ENCODE measurements at regions not wholly inside any gene's neighbourhood (a gene's known extent, or its start where the extent isn't known, plus 50 kb on each side); places are given as distances from the start of the nearest gene placed in this dataset.
A peak's percentile ranks its signal among the peaks of the same experiment; 100 is the strongest.

- no peak for DNase-seq (ENCODE audit: low read depth in 3 of 3)
Observed at GRCh38 chr10:4057021-4057420, 272.0 kb upstream of the KLF6 start.

- no peak for DNase-seq (ENCODE audit: low read depth in 3 of 3)
Observed at GRCh38 chr10:4054656-4055435, 269.8 kb upstream of the KLF6 start.

DNA sequence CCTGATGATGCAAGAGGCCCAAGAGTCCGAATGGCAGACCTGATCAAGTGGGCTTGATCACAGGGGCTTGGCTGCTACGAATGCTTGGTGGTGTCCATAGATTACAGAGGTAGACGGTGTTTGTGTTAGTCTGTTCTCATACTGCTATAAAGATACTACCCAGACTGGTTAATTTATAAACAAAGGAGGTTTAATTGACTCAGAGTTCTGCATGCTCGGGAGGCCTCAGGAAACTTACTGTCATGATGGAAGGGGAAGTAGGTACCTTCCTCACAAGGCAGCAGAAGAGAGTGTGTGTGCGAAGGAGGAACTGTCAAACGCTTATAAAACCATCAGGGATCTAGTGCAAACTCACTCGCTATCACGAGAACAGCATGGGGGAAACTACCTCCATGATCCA is 268.9 kb upstream of the KLF6 start:
- DNase-seq (ENCODE audit: low read depth in 3 of 3), result no peak

DNA sequence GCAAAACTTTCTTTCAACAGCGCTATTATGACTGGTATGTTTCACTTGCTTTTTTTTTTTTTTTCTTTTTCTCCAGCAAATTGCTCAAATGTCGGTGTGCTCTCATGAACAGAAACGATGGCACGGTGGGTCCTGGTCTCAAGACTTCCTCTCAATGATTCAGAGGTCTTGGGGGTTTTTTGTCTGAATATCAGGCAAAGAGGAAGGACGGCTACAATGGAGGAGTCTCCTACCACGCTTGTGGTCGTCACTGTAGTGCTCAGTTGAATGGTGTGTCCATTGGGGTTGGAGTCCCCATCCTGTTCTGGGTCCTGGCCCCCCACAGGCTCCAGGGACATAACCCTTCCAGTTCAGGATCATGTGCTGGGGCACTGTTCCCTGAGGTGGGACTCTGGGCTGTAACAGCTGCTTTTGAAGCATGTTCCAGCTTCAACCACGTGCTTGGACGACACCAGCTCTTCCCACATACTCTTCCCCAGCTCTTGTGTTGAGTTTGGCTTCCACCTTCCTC is 266.7 kb upstream of the KLF6 start:
- no peak for DNase-seq (ENCODE audit: low read depth in 3 of 3)

- DNase-seq (ENCODE audit: low read depth in 3 of 3), result no peak
Observed at GRCh38 chr10:4051011-4051640, 266.1 kb upstream of the KLF6 start.

DNA sequence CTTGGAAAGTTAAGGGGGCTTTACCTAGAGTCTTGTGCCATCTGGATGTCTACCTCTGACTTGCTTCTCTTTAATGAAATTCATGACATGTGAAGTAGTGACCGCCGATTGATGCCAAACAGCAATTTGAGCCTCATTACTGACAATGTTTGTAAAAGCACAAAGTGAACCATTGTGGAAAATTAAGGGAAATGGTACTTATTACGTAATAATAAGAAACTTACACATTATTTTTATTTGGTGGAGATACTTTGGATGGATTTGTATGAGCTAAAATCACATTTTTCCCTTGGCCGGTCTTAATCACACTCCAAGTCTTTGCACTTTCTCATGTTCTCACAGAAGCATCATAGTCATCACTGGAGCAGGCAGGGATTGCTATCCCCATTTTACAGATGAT is 265.1 kb upstream of the KLF6 start:
- DNase-seq (ENCODE audit: low read depth in 3 of 3), result no peak

DNA sequence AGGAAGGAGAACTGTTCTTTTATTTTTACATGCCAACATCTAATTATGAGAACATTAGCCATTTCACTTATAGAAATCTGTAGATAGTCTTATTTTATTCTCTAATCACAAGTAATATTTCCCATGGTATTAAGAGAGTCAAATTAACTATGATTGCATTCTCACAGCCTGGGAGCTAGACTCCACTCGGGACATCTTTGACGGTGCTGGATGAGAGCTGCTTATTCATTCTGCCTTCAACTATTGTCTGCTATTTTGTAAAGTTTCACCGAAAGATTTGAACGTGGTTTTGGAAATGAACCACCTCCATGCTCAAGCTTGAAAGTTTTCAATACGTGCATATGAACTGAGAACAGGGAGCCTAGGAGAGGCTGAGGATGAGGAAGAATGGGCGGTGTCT is 264.3 kb upstream of the KLF6 start:
- DNase-seq (ENCODE audit: low read depth in 3 of 3), result no peak

DNA sequence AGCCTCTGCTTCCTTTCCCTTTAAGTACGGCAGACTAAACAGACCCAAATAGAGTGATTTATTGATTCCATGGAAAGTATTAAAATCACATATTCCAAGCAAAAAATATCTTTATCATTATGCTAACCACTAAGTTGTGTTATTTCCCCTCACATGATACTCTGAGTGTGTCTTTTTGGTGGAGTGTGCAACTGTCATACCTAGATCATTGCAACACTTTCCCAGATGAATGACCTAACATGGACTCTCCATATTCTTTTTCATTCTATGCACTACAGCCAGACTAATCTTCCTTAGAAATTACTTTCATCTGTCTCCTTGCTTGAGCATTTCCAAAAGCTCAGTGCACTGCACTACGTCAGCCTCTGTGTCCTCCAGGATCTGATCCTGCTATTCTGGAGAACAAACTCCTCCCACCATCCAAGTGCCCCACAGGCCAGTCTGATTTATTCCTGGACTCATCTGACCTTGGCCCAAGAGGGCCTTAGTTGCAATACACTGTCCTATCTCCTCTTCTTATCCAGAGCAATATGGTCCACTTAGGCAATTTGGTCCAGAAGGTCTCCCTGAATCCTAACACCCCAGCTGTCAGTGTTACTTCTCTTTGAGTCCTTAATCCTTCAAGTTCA is 263.3 kb upstream of the KLF6 start:
- DNase-seq (ENCODE audit: low read depth in 3 of 3), result no peak

DNA sequence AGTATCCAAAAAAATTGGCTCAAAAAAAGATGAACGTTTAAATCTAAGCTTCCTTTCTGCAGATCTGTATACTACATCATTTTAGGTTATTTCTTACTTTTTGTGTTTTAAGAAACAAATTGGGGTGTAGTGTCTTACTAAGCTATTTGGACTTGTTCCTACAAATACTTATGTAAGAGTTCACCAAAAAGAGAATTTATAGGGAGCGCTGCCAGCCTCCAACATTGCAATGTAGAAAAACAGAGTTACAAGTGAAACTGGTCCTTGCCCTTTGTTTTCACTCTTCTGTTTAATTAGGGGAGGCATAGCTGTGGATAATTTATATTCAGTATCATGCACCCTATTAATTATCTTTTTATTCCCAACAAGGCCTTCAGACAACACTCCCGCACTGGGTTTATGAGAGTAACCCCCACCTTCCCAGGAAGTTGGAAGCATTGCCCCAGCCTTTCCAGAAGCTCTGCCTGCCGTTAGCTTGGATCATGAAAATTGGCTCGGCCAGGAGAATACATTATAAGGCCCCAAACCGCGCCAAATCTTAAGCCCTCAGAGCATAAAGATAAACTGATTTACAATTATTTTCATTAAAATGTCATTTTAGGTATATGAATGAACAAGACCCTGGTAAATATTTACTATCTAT is 261.8 kb upstream of the KLF6 start:
- DNase-seq (ENCODE audit: low read depth in 3 of 3), result no peak

GRCh38 chr10:4046030-4046429 is 261.0 kb upstream of the KLF6 start:
- DNase-seq (ENCODE audit: low read depth in 3 of 3), result no peak

- DNase-seq (ENCODE audit: low read depth in 3 of 3), result no peak
Observed at GRCh38 chr10:4043897-4044665, 259.1 kb upstream of the KLF6 start.

DNA sequence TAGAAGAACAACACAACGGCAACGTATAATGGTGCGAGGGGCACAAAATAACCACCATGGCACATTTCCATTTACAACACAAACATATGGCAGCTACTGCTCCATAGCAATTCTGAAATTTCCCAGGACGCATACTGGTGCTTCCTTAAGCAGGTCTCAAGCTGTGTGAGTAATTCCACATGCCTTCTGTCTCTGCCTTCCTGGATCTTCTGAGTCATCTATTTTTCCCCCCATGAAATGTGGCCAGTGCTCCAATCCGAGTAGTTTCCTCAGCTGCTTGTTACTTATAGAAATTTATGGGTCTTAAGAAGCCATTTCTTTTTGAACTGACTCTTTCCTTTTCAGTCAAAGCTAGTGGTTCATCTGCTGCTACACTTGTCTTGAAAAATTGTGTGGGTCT is 256.6 kb upstream of the KLF6 start:
- DNase-seq (ENCODE audit: low read depth in 3 of 3), result no peak

GRCh38 chr10:4038000-4038399 is 253.0 kb upstream of the KLF6 start:
- DNase-seq (ENCODE audit: low read depth in 3 of 3), result no peak

- DNase-seq (ENCODE audit: low read depth in 3 of 3), result no peak
Observed at GRCh38 chr10:4035599-4035945, 250.6 kb upstream of the KLF6 start.

- no peak for DNase-seq (ENCODE audit: low read depth in 3 of 3)
Observed at GRCh38 chr10:4034907-4035598, 250.0 kb upstream of the KLF6 start.

GRCh38 chr10:4033341-4033896 is 248.4 kb upstream of the KLF6 start:
- peak in 1 of 3 experiments; percentile 11 for DNase-seq (ENCODE audit: low read depth in 3 of 3)

DNA sequence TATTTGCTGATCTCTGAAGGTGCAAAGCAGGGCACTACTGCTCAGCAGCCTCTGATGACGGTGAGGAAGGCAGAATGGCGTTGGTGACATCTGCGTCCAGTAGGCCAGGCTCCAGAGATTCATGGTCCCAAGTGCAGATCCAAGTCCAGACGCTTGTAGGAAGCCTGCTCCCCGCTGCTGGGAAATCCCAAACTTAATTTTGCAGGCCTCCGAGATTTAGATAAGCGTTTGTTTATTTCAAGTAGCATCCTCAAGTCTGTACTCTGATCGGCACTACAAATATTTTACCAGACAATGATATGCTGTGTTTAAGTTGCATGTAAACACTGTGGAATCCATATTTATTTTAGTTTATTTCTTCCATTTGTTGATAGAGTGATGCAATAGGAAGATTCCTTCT is 244.9 kb upstream of the KLF6 start:
- no peak for DNase-seq (ENCODE audit: low read depth in 3 of 3)

DNA sequence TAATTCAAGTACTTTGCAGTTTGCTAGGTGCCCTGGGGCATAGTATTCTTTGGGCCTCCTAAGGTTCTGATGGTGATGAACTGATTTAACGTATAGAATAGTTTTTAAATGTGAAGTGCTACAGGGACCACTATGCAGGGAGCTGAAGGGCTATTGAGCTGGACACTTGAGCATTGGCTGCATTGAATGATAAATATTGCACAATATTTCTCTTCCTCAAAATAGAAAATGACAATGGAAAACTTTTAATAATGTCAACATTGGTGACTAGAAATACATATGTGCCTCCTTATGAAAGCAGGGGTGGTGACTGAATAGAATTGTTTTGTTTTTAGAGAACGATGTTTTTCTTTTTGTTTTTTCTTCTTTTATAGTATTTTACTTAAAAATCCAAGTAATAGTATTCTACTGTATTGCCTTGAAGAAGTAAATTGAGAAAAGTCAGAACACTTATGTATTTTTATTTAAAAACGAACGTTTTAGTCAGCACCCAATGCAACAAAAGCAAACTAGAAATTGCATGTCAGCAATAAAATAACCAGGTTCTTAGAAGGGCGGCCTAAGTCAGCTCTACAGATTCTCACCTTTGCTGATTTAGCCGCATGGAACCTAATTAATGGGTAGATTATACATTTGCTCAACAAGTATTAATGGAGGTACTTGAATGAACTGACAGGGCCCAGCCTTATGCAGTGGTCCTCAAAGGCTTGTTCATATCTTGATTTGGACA is 244.0 kb upstream of the KLF6 start:
- DNase-seq (ENCODE audit: low read depth in 3 of 3), result no peak

GRCh38 chr10:4028027-4028471 is 243.0 kb upstream of the KLF6 start:
- DNase-seq (ENCODE audit: low read depth in 3 of 3), result no peak

DNA sequence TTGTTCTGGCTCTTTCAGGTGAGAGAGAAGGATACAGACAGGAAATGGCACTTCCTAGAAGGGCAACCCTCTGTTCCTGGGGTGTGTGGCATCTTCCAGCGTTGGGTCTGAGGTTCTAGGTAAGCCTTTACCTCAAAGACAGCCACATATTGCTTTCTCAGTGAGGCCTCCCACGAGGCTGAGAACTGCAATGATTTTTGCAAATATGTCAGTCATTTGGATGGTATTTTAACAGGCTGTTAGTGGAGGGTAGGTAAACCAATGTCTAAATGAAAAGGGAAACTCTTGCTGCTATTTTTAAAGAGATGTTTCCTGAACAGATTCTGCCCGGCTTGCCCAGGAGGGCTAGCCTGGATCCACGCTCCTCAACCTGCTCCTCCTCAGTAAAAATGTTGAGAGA is 240.3 kb upstream of the KLF6 start:
- no peak for DNase-seq (ENCODE audit: low read depth in 3 of 3)

Data from stimulated activated CD4-positive, alpha-beta T cell treated with anti-CD3 and anti-CD28 coated beads, TNF-alpha, amount 100 ng/mL, for 4 hours (primary cell).